Upper lobe of left lung (tissue), 4 donors: ENCODE measurements at regions not wholly inside any gene's neighbourhood (a gene's known extent, or its start where the extent isn't known, plus 50 kb on each side); places are given as distances from the start of the nearest gene placed in this dataset.

Experiments
- CTCF ChIP-seq, 6 experiments: fragments of 450-650 bp in 4 of 6; fragments of 200-600 bp in 2 of 6; sonication (generic) in 2 of 6; IDR thresholded peaks; one replicate each; pipeline ENCODE4 v1.5.1; 2016 to 2019; ENCODE audit warnings: antibody characterized with exemption in 6 of 6
- EP300 ChIP-seq, 4 donors: sonication (generic); formaldehyde crosslinking; IDR thresholded peaks; one replicate each; pipeline ENCODE4 v1.5.1; 2017; ENCODE audit warnings: antibody characterized with exemption in 4 of 4, control low read depth in 2 of 4
- POLR2A ChIP-seq, 4 donors: fragments of 450-650 bp; IDR thresholded peaks; one replicate each; pipeline ENCODE4 v1.5.1; 2016 to 2017; ENCODE audit warnings: antibody characterized with exemption in 4 of 4, mild to moderate bottlenecking in 2 of 4

GRCh38 chr4:173475751-173476150 lies 54.3 kb downstream of the HAND2 start:
- TF ChIP-seq EP300 (IDR thresholded peaks at IDR 0.05): no peak
- no peak for TF ChIP-seq POLR2A (IDR thresholded peaks at IDR 0.05)
- TF ChIP-seq CTCF (IDR thresholded peaks at IDR 0.05): no peak
